IMR-90 (cell line): ENCODE measurements at regions not wholly inside any gene's neighbourhood (a gene's known extent, or its start where the extent isn't known, plus 50 kb on each side); places are given as distances from the start of the nearest gene placed in this dataset.

Experiments
- CEBPB ChIP-seq: IDR thresholded peaks from 2 replicates; pipeline ENCODE4 v1.6.1; 2012; ENCODE audit warnings: low read depth, low read length, improper control_type of control experiment
- POLR2A ChIP-seq: IDR thresholded peaks from 2 replicates; pipeline ENCODE4 v1.6.1; 2012; ENCODE audit warnings: mild to moderate bottlenecking, low read depth, low read length

- TF ChIP-seq POLR2A (no peak), CEBPB (no peak)
These were observed 51.5 kb upstream of the RAP1B start for GRCh38 chr12:68559246-68559645.
